Omental fat pad (tissue), 3 donors: ENCODE measurements at regions not wholly inside any gene's neighbourhood (a gene's known extent, or its start where the extent isn't known, plus 50 kb on each side); places are given as distances from the start of the nearest gene placed in this dataset.

Experiments used
- ATAC-seq: fragments of 150-250 bp; one replicate; pipeline ENCODE4 v1.9.1; 2016; ENCODE audit warnings: mild to moderate bottlenecking, moderate library complexity; ENCODE audit not compliant: low FRiP score
- DNase-seq: peaks from one replicate; pipeline ENCODE4 v3.0.0-alpha.2; 2019; ENCODE audit warnings: low spot score
- TF ChIP-seq, protein P1 (sequence below), 3 donors: fragments of 450-650 bp; IDR thresholded peaks; one replicate each; pipeline ENCODE4 v1.5.1; 2016 to 2017; ENCODE audit warnings: antibody characterized with exemption in 3 of 3, mild to moderate bottlenecking in 3 of 3, moderate library complexity in 2 of 3

- DNase-seq: no peak
- no peak for ATAC-seq
- TF ChIP-seq, protein P1, sequence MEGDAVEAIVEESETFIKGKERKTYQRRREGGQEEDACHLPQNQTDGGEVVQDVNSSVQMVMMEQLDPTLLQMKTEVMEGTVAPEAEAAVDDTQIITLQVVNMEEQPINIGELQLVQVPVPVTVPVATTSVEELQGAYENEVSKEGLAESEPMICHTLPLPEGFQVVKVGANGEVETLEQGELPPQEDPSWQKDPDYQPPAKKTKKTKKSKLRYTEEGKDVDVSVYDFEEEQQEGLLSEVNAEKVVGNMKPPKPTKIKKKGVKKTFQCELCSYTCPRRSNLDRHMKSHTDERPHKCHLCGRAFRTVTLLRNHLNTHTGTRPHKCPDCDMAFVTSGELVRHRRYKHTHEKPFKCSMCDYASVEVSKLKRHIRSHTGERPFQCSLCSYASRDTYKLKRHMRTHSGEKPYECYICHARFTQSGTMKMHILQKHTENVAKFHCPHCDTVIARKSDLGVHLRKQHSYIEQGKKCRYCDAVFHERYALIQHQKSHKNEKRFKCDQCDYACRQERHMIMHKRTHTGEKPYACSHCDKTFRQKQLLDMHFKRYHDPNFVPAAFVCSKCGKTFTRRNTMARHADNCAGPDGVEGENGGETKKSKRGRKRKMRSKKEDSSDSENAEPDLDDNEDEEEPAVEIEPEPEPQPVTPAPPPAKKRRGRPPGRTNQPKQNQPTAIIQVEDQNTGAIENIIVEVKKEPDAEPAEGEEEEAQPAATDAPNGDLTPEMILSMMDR (IDR thresholded peaks at IDR 0.05): no peak
These were observed 374.5 kb downstream of the SEC14L1 start for GRCh38 chr17:77515227-77515626.

DNA sequence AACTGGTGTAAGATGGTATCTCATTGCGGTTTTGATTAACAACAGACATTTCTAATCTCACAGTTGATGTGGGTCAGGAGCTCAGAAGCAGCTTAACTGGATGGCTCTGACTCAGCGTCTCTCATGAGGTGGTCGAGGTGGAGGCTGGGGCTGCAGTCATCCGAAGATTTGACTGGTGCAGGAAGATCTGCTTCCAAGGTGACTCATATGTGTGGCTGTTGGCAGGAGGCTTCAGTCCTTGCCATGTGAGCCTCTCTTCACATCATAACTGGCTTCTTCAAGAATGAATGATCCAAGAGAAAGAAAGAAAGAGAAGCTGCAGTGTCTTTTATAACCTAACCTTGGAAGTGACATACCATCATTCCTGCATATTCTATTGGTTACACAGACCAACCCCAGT is 376.1 kb downstream of the SEC14L1 start:
- DNase-seq (no peak), ATAC-seq (no peak)
- TF ChIP-seq, protein P1 (IDR thresholded peaks at IDR 0.05): no peak

DNA sequence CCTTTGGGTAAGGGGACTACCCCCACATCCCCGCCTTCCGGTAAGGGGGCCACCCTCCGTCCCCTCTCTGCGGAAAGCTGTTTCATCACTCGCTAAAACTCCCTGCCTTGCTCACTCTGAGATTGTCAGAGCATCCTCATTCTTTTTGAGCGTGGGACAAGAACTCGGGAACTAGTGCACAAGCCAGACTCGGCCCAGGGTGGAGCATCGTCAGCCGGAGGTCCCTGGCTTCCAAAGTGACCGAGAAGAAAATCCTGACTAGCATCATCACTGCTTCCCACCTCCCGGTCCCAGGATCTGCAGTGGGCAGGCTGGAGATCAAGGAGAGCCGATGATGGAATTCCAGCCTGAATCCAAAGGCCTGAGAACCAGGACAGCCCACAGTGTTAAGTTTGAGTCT is 380.3 kb downstream of the SEC14L1 start:
- ATAC-seq (no peak), DNase-seq (no peak)
- TF ChIP-seq, protein P1 (IDR thresholded peaks at IDR 0.05): no peak

DNA sequence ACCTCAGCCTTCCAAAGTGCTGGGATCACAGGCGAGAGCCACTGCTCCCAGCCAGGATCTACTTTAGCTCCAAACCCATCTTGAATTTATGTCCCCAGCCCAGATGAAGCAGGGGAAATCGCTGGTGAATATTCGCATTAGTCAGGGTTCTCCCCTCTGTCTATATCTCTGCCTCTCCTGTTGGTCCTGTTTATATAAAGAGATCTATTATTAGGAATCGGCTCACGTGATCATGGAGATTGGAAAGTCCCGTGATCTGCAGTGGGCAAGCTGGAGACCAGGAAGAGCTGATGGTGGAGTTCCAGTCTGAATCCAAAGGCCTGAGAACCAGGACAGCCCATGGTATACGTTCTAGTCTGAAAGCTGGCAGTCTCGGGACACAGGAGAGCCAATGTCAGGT is 382.8 kb downstream of the SEC14L1 start:
- DNase-seq (no peak), ATAC-seq (peak; percentile 6)
- TF ChIP-seq, protein P1 (IDR thresholded peaks at IDR 0.05): no peak

DNA sequence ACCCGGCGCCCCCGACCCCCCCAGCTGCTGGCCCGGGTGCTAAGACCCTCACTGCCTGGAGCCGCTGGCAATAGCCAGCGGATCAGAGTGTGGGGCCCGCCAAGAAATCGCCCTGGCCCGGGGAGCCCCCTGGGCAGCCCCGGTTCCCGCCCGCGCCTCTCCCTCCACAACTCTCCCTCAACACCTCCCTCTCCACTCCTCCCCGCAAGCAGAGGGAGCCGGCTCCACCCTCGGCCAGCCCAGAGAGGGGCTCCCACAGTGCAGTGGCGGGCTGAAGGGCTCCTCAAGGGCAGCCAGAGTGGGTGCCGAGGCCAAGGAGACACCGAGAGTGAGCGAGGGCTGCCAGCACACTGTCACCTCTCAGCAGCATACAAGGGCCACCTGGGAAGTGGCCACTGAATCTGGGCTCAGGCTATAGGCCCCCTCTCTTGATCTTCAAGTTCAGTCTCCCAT is 385.5 kb downstream of the SEC14L1 start:
- no peak for ATAC-seq
- DNase-seq: no peak
- TF ChIP-seq, protein P1 (IDR thresholded peaks at IDR 0.05): no peak

- ATAC-seq (no peak), DNase-seq (no peak)
- TF ChIP-seq, protein P1 (IDR thresholded peaks at IDR 0.05): no peak
These were observed 386.1 kb downstream of the SEC14L1 start for GRCh38 chr17:77526728-77527350.

DNA sequence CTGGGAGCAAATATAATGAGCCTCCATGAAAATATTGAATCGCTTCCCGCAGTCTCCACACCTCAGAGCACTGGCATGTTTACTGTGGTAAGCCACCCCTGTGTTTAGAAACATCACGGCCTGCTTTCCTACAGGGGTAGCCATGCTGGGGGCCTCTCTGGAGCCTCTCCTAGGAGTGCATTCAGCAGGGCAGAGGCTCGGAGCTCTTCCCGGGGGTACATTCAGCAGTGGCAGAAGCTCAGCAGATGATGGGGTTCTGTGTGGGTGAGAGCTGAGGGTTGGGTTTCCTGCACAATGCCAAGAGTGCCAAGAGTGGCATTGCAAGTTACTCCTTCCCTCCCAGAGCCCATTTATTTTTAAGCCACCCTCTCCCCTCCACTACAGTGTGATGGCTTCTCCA is 386.6 kb downstream of the SEC14L1 start:
- TF ChIP-seq, protein P1 (IDR thresholded peaks at IDR 0.05): no peak
- no peak for DNase-seq
- ATAC-seq: no peak
